ENCODE measurements at regions not wholly inside any gene's neighbourhood (a gene's known extent, or its start where the extent isn't known, plus 50 kb on each side); places are given as distances from the start of the nearest gene placed in this dataset.

- Mint-ChIP-seq H3K9me3 (peaks cover 12 to 20% of the 10 kb centered on the region in 2 experiments), H3K4me3 (no peak overlapping the region), H3K36me3 (ENCODE audit: insufficient read depth in 1 of 3, low read depth in 3 of 3) (peaks cover 4 to 8% (median 6%) of the 10 kb centered on the region in 3 experiments; a peak in 5 of 7 replicates), H3K4me1 (peaks cover 0 to 4% of the 10 kb centered on the region in 2 experiments; a peak in 1 of 4 replicates), H3K27ac (no peak overlapping the region), H3K27me3 (ENCODE audit: low read depth) (peaks cover 19% of the 10 kb centered on the region)
- no peaks in the 10 kb centered on the region for H4K20me1 ChIP-seq (ENCODE audit: control insufficient read depth, insufficient read depth, insufficient read length)
- H3K14ac ChIP-seq (ENCODE audit: insufficient read depth, low read length) = no peak overlapping the region
- no peak overlapping the region for H3K4me2 ChIP-seq (ENCODE audit: insufficient read depth, insufficient read length, low read length)
- H2BK120ac ChIP-seq (ENCODE audit: low read depth, low read length, poor library complexity, severe bottlenecking) = no peak overlapping the region
- WGBS (ENCODE audit: extremely low coverage, insufficient read length, low lambda C conversion rate) = no CpG with 5 or more reads among the region's 3 CpGs
- H3K4ac ChIP-seq (ENCODE audit: low read depth, low read length) = no peak overlapping the region
- H3K27me3 ChIP-seq (ENCODE audit: insufficient read depth, low read length) = no peaks in the 10 kb centered on the region
- TF ChIP-seq CTCF (conservative IDR thresholded peaks at IDR 0.05) = no peak
- no peaks in the 10 kb centered on the region for H3K9me3 ChIP-seq (ENCODE audit: control insufficient read depth, low read depth, low read length)
- H3K27ac ChIP-seq (ENCODE audit: insufficient read length, low read depth, low read length) = no peak overlapping the region
- H2BK15ac ChIP-seq (ENCODE audit: low read depth, low read length) = no peak overlapping the region
- H4K91ac ChIP-seq (ENCODE audit: insufficient read length, low read depth, low read length) = no peak overlapping the region
- H3T11ph ChIP-seq (ENCODE audit: low read length) = no peak overlapping the region
- no peaks in the 10 kb centered on the region for H3K79me2 ChIP-seq (ENCODE audit: insufficient read depth, low read length)
- no peak for DNase-seq
- H3K56ac ChIP-seq (ENCODE audit: insufficient read length, low read depth, low read length) = no peak overlapping the region
- H2AFZ ChIP-seq (ENCODE audit: low read length) = no peak overlapping the region
- H2BK20ac ChIP-seq (ENCODE audit: low read depth, low read length, poor library complexity, severe bottlenecking) = no peak overlapping the region
- no peaks in the 10 kb centered on the region for H3K4me1 ChIP-seq (ENCODE audit: insufficient read depth, low read length)
- H4K5ac ChIP-seq (ENCODE audit: insufficient read length, low read depth, low read length) = no peak overlapping the region
- no peak overlapping the region for H2BK5ac ChIP-seq (ENCODE audit: insufficient read length, low read length)
- no peaks in the 10 kb centered on the region for H3K79me1 ChIP-seq (ENCODE audit: insufficient read depth, low read depth, low read length, poor library complexity, severe bottlenecking)
- H2BK12ac ChIP-seq (ENCODE audit: insufficient read length, low read depth, low read length) = no peak overlapping the region
- no peaks in the 10 kb centered on the region for H3K23me2 ChIP-seq (ENCODE audit: insufficient read length, low read depth, low read length, poor library complexity, severe bottlenecking)
- no peak overlapping the region for H3K23ac ChIP-seq (ENCODE audit: insufficient read length, low read depth, low read length)
- no peak overlapping the region for H4K8ac ChIP-seq (replicated peaks; ENCODE audit: insufficient read length, low read depth, low read length)
- H2AK5ac ChIP-seq (ENCODE audit: insufficient read length, low read length) = no peak overlapping the region
- H3K18ac ChIP-seq (ENCODE audit: insufficient read length, low read depth, low read length) = no peak overlapping the region
- no peak overlapping the region for H3K9ac ChIP-seq (ENCODE audit: extremely low read depth, insufficient read length, low read length)
Measured at GRCh38 chr13:20326809-20327208, 94.7 kb upstream of the GJB6 start.
